ENCODE measurements at regions not wholly inside any gene's neighbourhood (a gene's known extent, or its start where the extent isn't known, plus 50 kb on each side); places are given as distances from the start of the nearest gene placed in this dataset.

- TF ChIP-seq POLR2AphosphoS5 (IDR thresholded peaks at IDR 0.05; ENCODE audit: low read depth, low read length) (no peak), CTCF (IDR thresholded peaks at IDR 0.05) (no peak), NFIC (IDR thresholded peaks at IDR 0.05; ENCODE audit: borderline replicate concordance) (no peak), TAF1 (IDR thresholded peaks at IDR 0.05; ENCODE audit: borderline replicate concordance, low read depth, low read length) (no peak), GATA2 (CRISPR knock-in tag; IDR thresholded peaks at IDR 0.05) (no peak), RAD21 (IDR thresholded peaks at IDR 0.05; ENCODE audit: low read length) (no peak), RCOR1 (IDR thresholded peaks at IDR 0.05; ENCODE audit: low read length) (no peak)
These were observed 191.6 kb upstream of the MEIS2 start for GRCh38 chr15:37291920-37292319.

All from SK-N-SH (cell line).